Effector memory CD4-positive, alpha-beta T cell (primary cell): ENCODE measurements at regions not wholly inside any gene's neighbourhood (a gene's known extent, or its start where the extent isn't known, plus 50 kb on each side); places are given as distances from the start of the nearest gene placed in this dataset.

Experiments used
- DNase-seq, 3 donors: peaks; one replicate each; pipeline ENCODE4 v3.0.0-alpha.2; 2020
- H3K27ac ChIP-seq: 2 replicates; pipeline ENCODE4 v1.7.0; 2013; ENCODE audit warnings: mild to moderate bottlenecking, low read length, moderate library complexity; ENCODE audit not compliant: insufficient read depth, poor library complexity, severe bottlenecking
- H3K27me3 ChIP-seq: replicated peaks from 2 replicates; pipeline ENCODE4 v1.7.0; 2013; ENCODE audit warnings: mild to moderate bottlenecking, low read length; ENCODE audit not compliant: insufficient read depth, control insufficient read depth, poor library complexity, severe bottlenecking
- H3K36me3 ChIP-seq: 2 replicates; pipeline ENCODE4 v1.7.0; 2013; ENCODE audit warnings: mild to moderate bottlenecking, low read length, moderate library complexity; ENCODE audit not compliant: control insufficient read depth, insufficient read depth
- H3K4me1 ChIP-seq: 2 replicates; pipeline ENCODE4 v1.7.0; 2013; ENCODE audit warnings: low read length, mild to moderate bottlenecking; ENCODE audit not compliant: control insufficient read depth, insufficient read depth, poor library complexity, severe bottlenecking
- H3K4me3 ChIP-seq: 2 replicates; pipeline ENCODE4 v1.7.0; 2013; ENCODE audit warnings: low read length, low read depth, mild to moderate bottlenecking; ENCODE audit not compliant: insufficient read depth, poor library complexity, severe bottlenecking
- H3K9me3 ChIP-seq: 2 replicates; pipeline ENCODE4 v1.7.0; 2013; ENCODE audit warnings: mild to moderate bottlenecking, low read length, moderate library complexity; ENCODE audit not compliant: control insufficient read depth

DNA sequence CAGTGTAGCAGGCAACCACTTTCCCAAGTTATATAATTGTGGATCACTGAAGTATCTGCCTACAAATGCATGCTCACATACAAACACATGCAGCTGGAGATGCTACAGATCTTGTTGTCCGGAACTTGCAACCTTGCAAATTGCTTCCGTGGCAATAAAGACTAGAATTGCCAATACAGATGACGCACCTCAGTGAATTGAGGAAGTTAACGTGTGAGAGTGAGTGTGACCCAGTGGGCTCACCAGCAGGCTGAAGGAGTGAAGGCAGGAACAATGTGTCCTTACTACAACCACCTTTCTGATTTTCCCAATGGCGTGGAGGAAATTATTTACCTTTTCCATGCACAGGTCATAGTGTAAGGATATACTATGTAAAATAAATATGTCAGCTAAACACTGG, 89.4 kb upstream of the GRIP1 start:
- Histone ChIP-seq H3K4me3 (no peak overlapping the region), H3K27ac (no peak overlapping the region), H3K4me1 (no peaks in the 10 kb centered on the region), H3K27me3 (no peaks in the 10 kb centered on the region), H3K9me3 (no peaks in the 10 kb centered on the region), H3K36me3 (no peaks in the 10 kb centered on the region)
- DNase-seq = no peak

DNA sequence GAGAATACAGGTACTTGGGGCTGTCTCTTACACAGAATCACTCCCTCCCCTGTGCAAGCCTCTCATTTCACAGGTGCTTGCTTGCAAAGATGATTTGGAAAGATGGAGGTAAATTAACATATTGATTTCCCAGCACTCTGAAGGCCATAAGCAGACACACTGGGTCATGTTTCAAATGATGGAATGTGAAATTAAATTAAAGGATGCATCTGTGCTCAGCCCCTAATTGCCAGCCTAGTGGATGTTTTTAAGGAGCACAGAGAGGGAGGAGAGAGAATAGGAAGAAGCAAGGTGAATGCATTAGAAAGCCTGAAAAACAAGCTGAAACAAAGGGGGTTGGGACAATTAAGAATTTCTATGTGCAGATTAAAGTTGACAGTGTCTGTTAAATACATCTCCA, 96.1 kb upstream of the GRIP1 start:
- H3K36me3 ChIP-seq = no peaks in the 10 kb centered on the region
- no peak for DNase-seq
- H3K4me1 ChIP-seq = no peaks in the 10 kb centered on the region
- no peak overlapping the region for H3K27ac ChIP-seq
- no peak overlapping the region for H3K4me3 ChIP-seq
- no peaks in the 10 kb centered on the region for H3K27me3 ChIP-seq
- H3K9me3 ChIP-seq = no peaks in the 10 kb centered on the region

DNA sequence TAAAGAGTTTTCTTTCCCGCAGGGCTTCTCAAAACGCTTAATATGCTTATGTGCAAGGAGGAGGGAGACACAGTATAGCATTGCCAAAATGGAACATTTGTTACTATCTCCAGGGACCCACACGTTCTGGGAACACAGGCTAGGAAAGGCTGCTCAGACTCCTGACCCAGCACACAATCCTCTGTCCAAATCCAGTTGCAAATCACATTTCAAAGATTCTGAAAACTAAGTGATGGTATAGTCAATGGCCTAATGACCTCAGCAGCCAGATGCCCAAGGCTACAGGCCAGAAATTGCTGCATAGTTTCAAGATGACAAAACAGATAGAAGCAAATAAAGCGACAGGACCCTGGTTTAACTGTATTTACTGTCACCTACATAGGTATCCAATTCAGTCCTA, 97.0 kb upstream of the GRIP1 start:
- Histone ChIP-seq H3K36me3 (no peaks in the 10 kb centered on the region), H3K27me3 (no peaks in the 10 kb centered on the region), H3K27ac (no peak overlapping the region), H3K9me3 (no peaks in the 10 kb centered on the region), H3K4me1 (no peaks in the 10 kb centered on the region), H3K4me3 (no peak overlapping the region)
- no peak for DNase-seq

DNA sequence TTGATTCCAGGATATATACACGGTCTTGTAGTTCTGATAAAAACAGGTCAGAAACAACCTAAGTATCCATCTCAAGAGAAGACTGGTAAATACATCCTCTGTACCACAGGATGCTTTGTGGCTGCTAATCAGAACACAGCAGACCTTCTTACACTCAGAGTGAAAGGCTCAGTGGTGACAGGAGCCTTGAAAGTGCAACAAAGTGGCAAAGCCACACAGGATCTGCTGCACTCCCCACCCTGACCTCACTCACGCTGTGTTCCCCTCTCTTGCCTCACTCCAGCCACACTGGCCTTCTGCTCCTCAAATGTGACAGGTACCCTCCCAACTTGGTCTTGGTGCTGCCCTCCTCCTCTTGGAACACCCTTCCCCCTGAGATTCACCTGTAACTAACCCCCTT, 98.1 kb upstream of the GRIP1 start:
- Histone ChIP-seq H3K27ac (no peak overlapping the region), H3K4me1 (no peaks in the 10 kb centered on the region), H3K36me3 (no peaks in the 10 kb centered on the region)

DNA sequence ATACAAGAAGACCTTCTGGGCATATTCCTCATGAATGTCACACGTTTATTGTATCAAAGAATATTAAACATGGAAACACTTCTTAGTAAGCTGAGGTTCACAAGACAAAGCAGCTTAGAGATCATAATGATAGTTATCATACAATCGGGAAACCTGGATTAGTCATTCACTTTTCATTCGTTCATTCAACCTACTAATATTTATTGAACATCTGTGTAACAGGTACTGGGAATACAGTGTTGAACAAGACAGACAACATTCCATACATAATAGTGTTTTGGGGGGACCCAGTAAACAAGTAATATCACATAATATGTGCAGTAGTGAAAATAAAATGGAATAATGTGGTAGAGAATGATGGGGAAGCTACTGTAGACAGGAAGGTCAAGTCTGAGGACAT, 100.6 kb upstream of the GRIP1 start:
- DNase-seq = no peak
- Histone ChIP-seq H3K27me3 (no peaks in the 10 kb centered on the region), H3K27ac (no peak overlapping the region), H3K9me3 (no peaks in the 10 kb centered on the region), H3K36me3 (no peaks in the 10 kb centered on the region), H3K4me3 (no peak overlapping the region), H3K4me1 (no peaks in the 10 kb centered on the region)

More for the DNA sequence above, 98.1 kb upstream of the GRIP1 start:
- Histone ChIP-seq H3K4me3 (no peak overlapping the region), H3K9me3 (no peaks in the 10 kb centered on the region), H3K27me3 (no peaks in the 10 kb centered on the region)
- DNase-seq = no peak

DNA sequence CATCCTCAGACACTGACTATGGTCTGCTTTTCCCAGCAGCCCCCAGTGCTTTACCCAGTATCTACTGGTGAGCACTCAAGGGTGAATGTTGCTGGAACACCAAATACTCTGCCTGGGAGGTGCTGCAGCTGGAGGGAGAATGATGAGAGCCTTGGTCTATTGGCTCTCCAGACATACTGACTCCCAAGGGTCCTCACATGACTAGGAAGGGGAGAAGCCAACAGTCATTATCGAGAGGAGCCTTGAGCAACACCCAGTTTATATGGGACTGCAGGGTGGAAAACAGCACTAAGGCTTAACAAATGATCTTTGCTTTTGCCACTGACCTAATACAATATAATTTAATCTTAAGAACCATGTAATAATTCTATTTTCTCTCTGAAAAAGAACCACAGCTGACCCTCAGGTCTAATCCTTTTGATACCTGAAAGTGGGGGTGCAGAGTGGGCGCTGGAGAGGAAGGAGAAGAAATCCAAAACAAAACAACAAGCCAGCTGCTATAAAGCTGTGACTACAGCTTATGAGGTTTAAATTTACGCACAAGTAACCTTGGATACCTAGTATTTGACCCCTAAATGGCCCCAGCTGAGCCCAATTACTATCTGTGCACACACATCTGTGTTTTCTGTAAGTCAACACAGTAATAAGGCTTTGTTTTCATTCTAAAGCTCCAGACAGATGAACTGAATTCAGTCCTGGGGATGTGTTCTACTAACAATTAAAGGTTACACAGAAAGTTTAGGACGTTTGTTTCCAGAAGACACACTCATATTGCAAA, 107.8 kb upstream of the GRIP1 start:
- DNase-seq = no peak
- no peak overlapping the region for H3K27ac ChIP-seq
- no peaks in the 10 kb centered on the region for H3K4me1 ChIP-seq
- H3K9me3 ChIP-seq = no peaks in the 10 kb centered on the region
- no peaks in the 10 kb centered on the region for H3K27me3 ChIP-seq
- no peak overlapping the region for H3K4me3 ChIP-seq
- no peaks in the 10 kb centered on the region for H3K36me3 ChIP-seq

DNA sequence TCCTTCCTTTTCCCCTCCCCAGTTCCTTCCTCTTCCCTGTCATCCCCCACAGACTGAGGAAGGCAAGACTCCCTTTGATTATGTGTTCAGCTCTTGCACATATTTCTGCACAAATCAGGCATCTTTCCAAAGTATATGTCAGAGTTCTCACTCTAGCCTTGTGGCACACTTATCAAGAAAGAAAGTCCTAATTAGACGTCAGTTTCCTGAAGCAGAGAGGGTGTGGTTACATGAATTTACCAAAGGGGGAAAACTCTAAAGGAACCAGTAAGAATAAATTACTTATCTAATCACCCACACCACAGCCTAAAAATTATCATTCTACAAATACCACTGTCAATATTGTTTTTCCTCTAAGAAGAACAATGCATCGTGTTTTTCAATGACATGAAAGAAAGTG, 120.7 kb upstream of the GRIP1 start:
- DNase-seq = no peak
- H3K27me3 ChIP-seq = no peaks in the 10 kb centered on the region

DNA sequence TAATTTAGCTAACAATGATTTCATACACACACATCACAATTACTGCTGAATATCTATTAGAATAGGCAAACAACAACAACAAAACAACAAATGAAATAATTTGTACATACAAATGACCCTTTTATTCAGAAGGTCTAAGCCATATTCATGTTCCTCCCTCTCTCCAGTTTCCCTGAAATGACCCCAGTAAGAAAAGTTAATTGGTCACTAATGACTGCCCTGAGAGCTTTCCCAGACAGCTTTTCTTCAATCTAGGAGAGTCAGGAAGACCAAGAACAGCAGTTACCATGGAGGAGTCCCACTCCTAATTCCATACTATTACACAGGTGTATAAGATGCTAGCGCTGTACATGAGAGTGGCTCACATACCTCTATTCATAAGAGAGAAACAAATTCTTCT, 121.2 kb upstream of the GRIP1 start:
- H3K4me3 ChIP-seq = no peak overlapping the region
- no peaks in the 10 kb centered on the region for H3K9me3 ChIP-seq
- no peaks in the 10 kb centered on the region for H3K27me3 ChIP-seq
- H3K27ac ChIP-seq = no peak overlapping the region
- no peak for DNase-seq
- H3K36me3 ChIP-seq = no peaks in the 10 kb centered on the region
- H3K4me1 ChIP-seq = no peaks in the 10 kb centered on the region

More for the DNA sequence above, 120.7 kb upstream of the GRIP1 start:
- Histone ChIP-seq H3K27ac (no peak overlapping the region), H3K4me3 (no peak overlapping the region), H3K36me3 (no peaks in the 10 kb centered on the region), H3K9me3 (no peaks in the 10 kb centered on the region), H3K4me1 (no peaks in the 10 kb centered on the region)

DNA sequence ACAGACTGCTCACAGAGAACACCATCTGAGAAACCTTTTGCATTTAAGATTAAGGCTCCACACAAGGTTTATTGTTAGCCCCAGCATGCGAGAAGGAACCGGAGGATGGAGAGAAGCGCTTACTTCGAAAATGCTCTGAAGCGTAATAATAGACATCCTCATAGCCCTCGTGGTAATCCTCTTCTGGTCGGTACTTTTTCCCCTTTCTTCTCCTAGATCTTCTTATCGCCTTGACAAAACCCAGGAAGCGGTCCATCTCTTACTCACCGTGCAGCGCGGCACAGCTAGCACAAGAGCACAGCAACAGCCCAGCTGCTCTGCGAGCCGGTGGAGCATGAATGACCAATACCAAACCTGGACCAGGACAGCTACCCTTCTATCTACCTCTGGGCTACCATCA, 125.1 kb upstream of the GRIP1 start:
- DNase-seq = no peak
- Histone ChIP-seq H3K9me3 (no peaks in the 10 kb centered on the region), H3K27me3 (no peaks in the 10 kb centered on the region), H3K4me3 (no peak overlapping the region), H3K27ac (no peak overlapping the region), H3K4me1 (no peaks in the 10 kb centered on the region), H3K36me3 (no peaks in the 10 kb centered on the region)

DNA sequence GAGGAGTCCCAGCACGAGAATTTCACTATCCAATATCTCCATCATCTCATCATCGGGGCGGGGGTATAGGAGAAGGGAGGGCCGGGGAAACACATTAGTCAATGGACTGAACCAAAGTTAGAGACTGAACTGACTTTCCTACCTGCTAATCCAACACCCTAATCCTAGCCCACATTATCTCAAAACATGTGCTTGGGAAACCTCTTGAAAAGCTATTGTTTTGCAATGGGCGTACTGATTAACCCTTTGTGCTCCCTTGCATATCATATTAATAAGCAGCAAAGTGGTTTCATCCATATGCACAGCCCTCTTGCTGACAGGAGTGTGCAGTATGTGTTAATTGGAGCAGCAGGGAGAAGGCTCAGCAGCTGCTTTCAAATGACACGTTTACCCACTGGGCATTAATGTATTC, 125.7 kb upstream of the GRIP1 start:
- Histone ChIP-seq H3K4me1 (no peaks in the 10 kb centered on the region), H3K9me3 (no peaks in the 10 kb centered on the region), H3K4me3 (no peak overlapping the region), H3K27ac (no peak overlapping the region), H3K36me3 (no peaks in the 10 kb centered on the region), H3K27me3 (no peaks in the 10 kb centered on the region)
- no peak for DNase-seq
